IPS-18a (cell line): ENCODE measurements at regions not wholly inside any gene's neighbourhood (a gene's known extent, or its start where the extent isn't known, plus 50 kb on each side); places are given as distances from the start of the nearest gene placed in this dataset.

Source experiments
- H3K27ac ChIP-seq: one replicate; pipeline ENCODE4 v1.5.1; 2013; ENCODE audit warnings: low read length
- H3K27me3 ChIP-seq: one replicate; pipeline ENCODE4 v1.6.1; 2013; ENCODE audit warnings: mild to moderate bottlenecking, low read length; ENCODE audit not compliant: control insufficient read depth, insufficient read depth
- H3K36me3 ChIP-seq: one replicate; pipeline ENCODE4 v1.6.1; 2013; ENCODE audit warnings: low read depth, low read length; ENCODE audit not compliant: control insufficient read depth
- H3K4me1 ChIP-seq: one replicate; pipeline ENCODE4 v1.6.1; 2013; ENCODE audit warnings: low read depth, low read length; ENCODE audit not compliant: control insufficient read depth
- H3K4me3 ChIP-seq: one replicate; pipeline ENCODE4 v1.5.1; 2013; ENCODE audit warnings: low read length
- H3K9ac ChIP-seq: one replicate; pipeline ENCODE4 v1.6.1; 2013; ENCODE audit warnings: mild to moderate bottlenecking, low read length, moderate library complexity
- H3K9me3 ChIP-seq: one replicate; pipeline ENCODE4 v1.6.1; 2013; ENCODE audit warnings: low read depth, low read length; ENCODE audit not compliant: control insufficient read depth

- no peak overlapping the region for H3K27ac ChIP-seq
- H3K27me3 ChIP-seq: no peaks in the 10 kb centered on the region
These were observed 338.2 kb upstream of the GATB start for GRCh38 chr4:152099061-152099425.

GRCh38 chr4:152098365-152099060 is 337.7 kb upstream of the GATB start:
- no peaks in the 10 kb centered on the region for H3K27me3 ChIP-seq
- no peak overlapping the region for H3K27ac ChIP-seq
- no peaks in the 10 kb centered on the region for H3K9me3 ChIP-seq
- no peaks in the 10 kb centered on the region for H3K4me1 ChIP-seq
- no peak overlapping the region for H3K4me3 ChIP-seq
- no peaks in the 10 kb centered on the region for H3K36me3 ChIP-seq
- H3K9ac ChIP-seq: no peak overlapping the region

More at GRCh38 chr4:152099061-152099425, 338.2 kb upstream of the GATB start:
- H3K4me1 ChIP-seq: no peaks in the 10 kb centered on the region
- no peak overlapping the region for H3K9ac ChIP-seq
- no peaks in the 10 kb centered on the region for H3K9me3 ChIP-seq
- H3K4me3 ChIP-seq: no peak overlapping the region
- H3K36me3 ChIP-seq: no peaks in the 10 kb centered on the region

- H3K36me3 ChIP-seq: no peaks in the 10 kb centered on the region
These were observed 336.6 kb upstream of the GATB start for GRCh38 chr4:152097371-152097770.

GRCh38 chr4:152095701-152096070 is 334.9 kb upstream of the GATB start:
- Histone ChIP-seq H3K4me1 (no peaks in the 10 kb centered on the region), H3K27me3 (no peaks in the 10 kb centered on the region), H3K27ac (no peak overlapping the region), H3K4me3 (no peak overlapping the region), H3K9ac (no peak overlapping the region), H3K36me3 (no peaks in the 10 kb centered on the region), H3K9me3 (no peaks in the 10 kb centered on the region)

More at GRCh38 chr4:152097371-152097770, 336.6 kb upstream of the GATB start:
- H3K27me3 ChIP-seq: no peaks in the 10 kb centered on the region
- no peaks in the 10 kb centered on the region for H3K4me1 ChIP-seq
- no peaks in the 10 kb centered on the region for H3K9me3 ChIP-seq
- no peak overlapping the region for H3K4me3 ChIP-seq
- H3K27ac ChIP-seq: no peak overlapping the region
- no peak overlapping the region for H3K9ac ChIP-seq

- no peak overlapping the region for H3K27ac ChIP-seq
- H3K4me1 ChIP-seq: no peaks in the 10 kb centered on the region
- no peaks in the 10 kb centered on the region for H3K9me3 ChIP-seq
- H3K9ac ChIP-seq: no peak overlapping the region
- H3K4me3 ChIP-seq: no peak overlapping the region
- H3K36me3 ChIP-seq: no peaks in the 10 kb centered on the region
- no peaks in the 10 kb centered on the region for H3K27me3 ChIP-seq
These were observed 334.3 kb upstream of the GATB start for GRCh38 chr4:152094970-152095700.

- no peaks in the 10 kb centered on the region for H3K4me1 ChIP-seq
- no peak overlapping the region for H3K27ac ChIP-seq
- no peak overlapping the region for H3K4me3 ChIP-seq
- no peaks in the 10 kb centered on the region for H3K27me3 ChIP-seq
- no peaks in the 10 kb centered on the region for H3K9me3 ChIP-seq
- H3K36me3 ChIP-seq: no peaks in the 10 kb centered on the region
- no peak overlapping the region for H3K9ac ChIP-seq
These were observed 330.6 kb upstream of the GATB start for GRCh38 chr4:152091405-152091804.

- no peaks in the 10 kb centered on the region for H3K27me3 ChIP-seq
- H3K9ac ChIP-seq: no peak overlapping the region
- no peak overlapping the region for H3K4me3 ChIP-seq
- H3K4me1 ChIP-seq: no peaks in the 10 kb centered on the region
- H3K36me3 ChIP-seq: no peaks in the 10 kb centered on the region
- H3K9me3 ChIP-seq: no peaks in the 10 kb centered on the region
- no peak overlapping the region for H3K27ac ChIP-seq
These were observed 329.7 kb upstream of the GATB start for GRCh38 chr4:152090543-152090942.

GRCh38 chr4:152089584-152089983 is 328.8 kb upstream of the GATB start:
- H3K36me3 ChIP-seq: no peaks in the 10 kb centered on the region
- no peaks in the 10 kb centered on the region for H3K9me3 ChIP-seq
- no peak overlapping the region for H3K9ac ChIP-seq
- no peak overlapping the region for H3K4me3 ChIP-seq
- no peaks in the 10 kb centered on the region for H3K27me3 ChIP-seq
- no peaks in the 10 kb centered on the region for H3K4me1 ChIP-seq
- H3K27ac ChIP-seq: no peak overlapping the region

GRCh38 chr4:152087335-152087734 is 326.5 kb upstream of the GATB start:
- Histone ChIP-seq H3K27ac (no peak overlapping the region), H3K9ac (no peak overlapping the region), H3K27me3 (no peaks in the 10 kb centered on the region), H3K9me3 (no peaks in the 10 kb centered on the region), H3K4me3 (no peak overlapping the region), H3K36me3 (no peaks in the 10 kb centered on the region), H3K4me1 (no peaks in the 10 kb centered on the region)

- no peak overlapping the region for H3K9ac ChIP-seq
- H3K27me3 ChIP-seq: no peaks in the 10 kb centered on the region
These were observed 324.9 kb upstream of the GATB start for GRCh38 chr4:152085657-152086056.

GRCh38 chr4:152083338-152083737 is 322.5 kb upstream of the GATB start:
- Histone ChIP-seq H3K27me3 (no peaks in the 10 kb centered on the region), H3K9me3 (no peaks in the 10 kb centered on the region), H3K36me3 (no peaks in the 10 kb centered on the region), H3K27ac (no peak overlapping the region), H3K4me1 (no peaks in the 10 kb centered on the region), H3K9ac (no peak overlapping the region), H3K4me3 (no peak overlapping the region)

More at GRCh38 chr4:152085657-152086056, 324.9 kb upstream of the GATB start:
- no peaks in the 10 kb centered on the region for H3K4me1 ChIP-seq
- no peaks in the 10 kb centered on the region for H3K36me3 ChIP-seq
- no peak overlapping the region for H3K4me3 ChIP-seq
- no peaks in the 10 kb centered on the region for H3K9me3 ChIP-seq
- no peak overlapping the region for H3K27ac ChIP-seq

- Histone ChIP-seq H3K4me1 (no peaks in the 10 kb centered on the region), H3K9ac (no peak overlapping the region), H3K9me3 (no peaks in the 10 kb centered on the region), H3K27me3 (no peaks in the 10 kb centered on the region), H3K27ac (no peak overlapping the region), H3K36me3 (no peaks in the 10 kb centered on the region), H3K4me3 (no peak overlapping the region)
These were observed 320.2 kb upstream of the GATB start for GRCh38 chr4:152081024-152081423.
